ENCODE measurements at regions not wholly inside any gene's neighbourhood (a gene's known extent, or its start where the extent isn't known, plus 50 kb on each side); places are given as distances from the start of the nearest gene placed in this dataset.
"Not testable (repeated sequence)": the region's sequence is repeated elsewhere in the genome, so short reads cannot be mapped to it uniquely, and the experiment has no call there.

DNA sequence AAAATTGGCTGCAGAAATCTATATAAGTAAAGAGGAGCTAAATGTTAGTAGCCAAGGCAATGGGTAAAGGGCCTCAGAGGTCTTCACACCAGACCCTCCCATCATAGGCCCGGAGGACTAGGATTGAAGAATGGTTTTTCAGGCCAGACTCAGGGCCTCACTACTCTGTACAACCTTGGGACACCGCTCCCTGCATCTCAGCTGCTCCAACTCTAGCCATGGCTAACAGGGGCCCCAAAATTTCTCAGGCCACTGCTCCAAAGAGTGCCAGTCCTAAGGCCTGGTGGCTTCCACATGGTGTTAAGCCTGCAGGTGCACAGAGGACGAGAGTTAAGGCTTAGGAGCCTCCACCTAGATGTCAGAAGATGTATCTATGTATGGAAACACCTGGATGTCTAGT is 155.5 kb upstream of the MGAT4C start:
- Histone ChIP-seq H3K27me3 (ENCODE audit: control insufficient read depth, insufficient read depth, low read length) (no peaks in the 10 kb centered on the region), H3K4me2 (ENCODE audit: low read length) (no peak overlapping the region), H3K4me1 (no peaks in the 10 kb centered on the region), H3K9ac (no peak overlapping the region), H3K27ac (no peak overlapping the region), H3K4me3 (ENCODE audit: low read depth, low read length) (no peak overlapping the region), H2AFZ (no peak overlapping the region), H3K36me3 (ENCODE audit: control insufficient read depth, insufficient read depth, low read length) (no peaks in the 10 kb centered on the region), H3K9me3 (ENCODE audit: control insufficient read depth, low read length) (no peaks in the 10 kb centered on the region), H3K79me2 (no peaks in the 10 kb centered on the region)
- no peak for TF ChIP-seq CTCF (IDR thresholded peaks at IDR 0.05)

DNA sequence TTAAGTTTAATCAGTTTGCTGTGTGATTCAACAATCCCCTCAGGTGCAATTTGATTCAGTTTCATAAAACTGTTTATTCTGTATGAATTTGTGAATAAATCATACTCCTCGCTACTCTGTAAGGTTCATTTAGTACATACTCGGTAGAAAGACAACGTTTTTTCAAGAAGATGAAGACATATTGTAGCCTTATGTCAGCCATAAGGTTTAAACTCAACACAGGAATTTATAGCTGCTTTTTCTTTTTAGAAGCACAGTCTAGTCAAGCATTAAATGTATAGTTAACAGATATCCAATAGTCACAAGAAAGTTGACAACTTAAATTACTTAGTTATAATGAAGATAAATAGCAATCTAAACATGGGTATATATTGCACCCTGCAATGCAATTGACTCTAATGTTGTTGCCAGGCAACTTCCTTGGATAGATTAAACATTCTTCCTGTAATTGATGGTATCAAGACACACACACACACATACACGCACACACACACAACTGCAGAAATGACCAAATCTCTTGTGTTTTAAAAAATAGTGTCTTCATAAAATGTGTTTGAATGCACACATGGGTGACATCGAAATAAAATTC is 151.5 kb upstream of the MGAT4C start:
- H3K4me3 ChIP-seq (ENCODE audit: low read depth, low read length), result no peak overlapping the region
- no peaks in the 10 kb centered on the region for H3K79me2 ChIP-seq
- no peaks in the 10 kb centered on the region for H3K27me3 ChIP-seq (ENCODE audit: control insufficient read depth, insufficient read depth, low read length)
- H3K27ac ChIP-seq, result no peak overlapping the region
- no peak overlapping the region for H3K4me2 ChIP-seq (ENCODE audit: low read length)
- H3K9me3 ChIP-seq (ENCODE audit: control insufficient read depth, low read length), result no peaks in the 10 kb centered on the region
- no peaks in the 10 kb centered on the region for H3K4me1 ChIP-seq
- no peak overlapping the region for H2AFZ ChIP-seq
- no peak for TF ChIP-seq CTCF (IDR thresholded peaks at IDR 0.05)
- no peak overlapping the region for H3K9ac ChIP-seq
- H3K36me3 ChIP-seq (ENCODE audit: control insufficient read depth, insufficient read depth, low read length), result no peaks in the 10 kb centered on the region

DNA sequence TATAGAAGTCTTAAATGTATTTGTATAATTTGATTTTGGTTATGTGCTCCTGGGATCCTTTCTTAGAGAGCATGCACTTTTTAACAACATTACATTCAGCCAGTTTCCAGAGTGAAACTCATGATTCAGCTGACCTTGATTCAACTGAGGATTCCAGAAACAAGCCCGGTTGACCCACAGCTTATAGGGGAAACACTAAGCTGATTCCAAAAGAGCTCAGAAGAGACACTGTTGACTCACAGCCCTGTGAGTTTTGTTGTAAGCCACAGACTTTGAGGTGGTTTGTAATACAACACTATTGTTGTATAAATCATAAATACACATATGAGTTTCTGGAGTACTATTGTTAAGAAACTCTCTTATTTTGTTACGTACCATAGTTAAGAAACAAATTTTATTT is 133.8 kb upstream of the MGAT4C start:
- Histone ChIP-seq H3K4me1 (no peaks in the 10 kb centered on the region), H3K4me2 (ENCODE audit: low read length) (no peak overlapping the region), H3K4me3 (ENCODE audit: low read depth, low read length) (no peak overlapping the region), H2AFZ (no peak overlapping the region), H3K36me3 (ENCODE audit: control insufficient read depth, insufficient read depth, low read length) (no peaks in the 10 kb centered on the region), H3K79me2 (no peaks in the 10 kb centered on the region), H3K9ac (no peak overlapping the region), H3K9me3 (ENCODE audit: control insufficient read depth, low read length) (no peaks in the 10 kb centered on the region), H3K27me3 (ENCODE audit: control insufficient read depth, insufficient read depth, low read length) (no peaks in the 10 kb centered on the region), H3K27ac (no peak overlapping the region)
- TF ChIP-seq CTCF (IDR thresholded peaks at IDR 0.05), result no peak

DNA sequence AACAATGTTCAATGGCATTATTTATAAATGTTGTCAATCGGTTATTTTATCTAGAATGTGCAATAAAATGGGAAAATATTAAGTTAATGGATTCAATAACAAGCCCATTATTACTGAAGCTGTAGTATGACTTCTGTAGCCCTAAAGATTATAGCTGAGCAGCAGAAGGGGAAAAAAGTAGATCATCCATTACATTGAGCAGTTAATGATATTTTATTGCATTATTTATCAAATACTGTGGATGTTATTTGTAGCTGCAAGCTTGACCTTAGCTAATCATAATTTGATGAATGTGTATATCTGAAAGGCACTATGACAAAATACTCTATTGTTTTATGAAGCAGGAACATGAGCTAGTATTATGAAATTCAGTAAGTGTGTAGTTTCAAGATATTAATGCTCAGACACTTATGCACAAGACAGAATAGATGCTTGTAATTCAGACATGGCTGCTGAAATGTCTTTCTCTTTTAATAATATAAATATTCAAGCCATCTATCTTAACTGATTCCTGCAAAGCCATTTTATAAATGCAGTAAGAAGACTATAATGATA is 131.5 kb upstream of the MGAT4C start:
- Histone ChIP-seq H3K36me3 (ENCODE audit: control insufficient read depth, insufficient read depth, low read length) (no peaks in the 10 kb centered on the region), H3K4me3 (ENCODE audit: low read depth, low read length) (no peak overlapping the region), H3K9me3 (ENCODE audit: control insufficient read depth, low read length) (no peaks in the 10 kb centered on the region), H3K27ac (no peak overlapping the region), H3K4me2 (ENCODE audit: low read length) (no peak overlapping the region), H3K4me1 (no peaks in the 10 kb centered on the region), H3K9ac (no peak overlapping the region), H3K79me2 (no peaks in the 10 kb centered on the region), H3K27me3 (ENCODE audit: control insufficient read depth, insufficient read depth, low read length) (no peaks in the 10 kb centered on the region), H2AFZ (no peak overlapping the region)
- TF ChIP-seq CTCF (IDR thresholded peaks at IDR 0.05), result no peak

DNA sequence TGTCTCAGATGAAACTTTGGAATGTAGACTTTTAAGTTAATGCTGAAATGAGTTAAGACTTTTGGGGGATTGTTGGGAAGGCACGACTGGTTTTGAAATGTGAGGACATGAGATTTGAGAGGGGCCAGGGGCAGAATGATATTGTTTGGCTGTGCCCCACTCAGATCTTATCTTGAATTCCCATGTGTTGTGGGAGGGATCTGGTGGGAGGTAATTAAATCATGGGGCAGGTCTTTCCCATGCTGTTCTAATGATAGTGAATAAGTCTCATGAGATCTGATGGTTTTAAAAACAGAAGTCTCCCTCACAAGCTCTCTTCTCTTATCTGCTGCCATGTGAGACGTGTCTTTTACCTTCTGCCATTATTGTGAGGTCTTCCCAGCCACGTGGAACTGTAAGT is 127.6 kb upstream of the MGAT4C start:
- H3K27me3 ChIP-seq (ENCODE audit: control insufficient read depth, insufficient read depth, low read length); H2AFZ ChIP-seq: not testable (repeated sequence)

More for the DNA sequence above, 127.6 kb upstream of the MGAT4C start:
- not testable (repeated sequence) for H3K27ac ChIP-seq; H3K9ac ChIP-seq; H3K9me3 ChIP-seq (ENCODE audit: control insufficient read depth, low read length); H3K79me2 ChIP-seq; H3K4me1 ChIP-seq; H3K4me2 ChIP-seq (ENCODE audit: low read length); H3K4me3 ChIP-seq (ENCODE audit: low read depth, low read length); H3K36me3 ChIP-seq (ENCODE audit: control insufficient read depth, insufficient read depth, low read length)

All from parathyroid adenoma (tissue), 2 donors.